Mammary epithelial cell (primary cell): ENCODE measurements at regions not wholly inside any gene's neighbourhood (a gene's known extent, or its start where the extent isn't known, plus 50 kb on each side); places are given as distances from the start of the nearest gene placed in this dataset.

Experiments used
- CTCF ChIP-seq, 2 donors: IDR thresholded peaks in 1 of 2; conservative IDR thresholded peaks in 1 of 2; 2 replicates each; pipeline ENCODE4 v1.5.1; 2011 to 2012; ENCODE audit warnings: inconsistent platforms in 2 of 2, low read length in 2 of 2, mild to moderate bottlenecking in 2 of 2, control low read depth in 1 of 2, low read depth in 1 of 2; ENCODE audit not compliant: insufficient read depth in 1 of 2; ENCODE audit errors: extremely low read depth in 1 of 2
- EZH2 ChIP-seq: IDR thresholded peaks from 2 replicates; pipeline ENCODE4 v1.6.1; 2012; ENCODE audit warnings: low read length, inconsistent platforms, borderline replicate concordance

- no peak for TF ChIP-seq CTCF (conservative IDR thresholded peaks at IDR 0.05 in 1 of 2, IDR thresholded peaks at IDR 0.05 in 1 of 2; ENCODE audit: extremely low read depth in 1 of 2, insufficient read depth in 1 of 2, low read depth in 1 of 2, low read length in 2 of 2)
- no peak for TF ChIP-seq EZH2
Measured at GRCh38 chr13:80134346-80134745, 206.6 kb downstream of the SPRY2 start.
